ENCODE measurements at regions not wholly inside any gene's neighbourhood (a gene's known extent, or its start where the extent isn't known, plus 50 kb on each side); places are given as distances from the start of the nearest gene placed in this dataset.

GRCh38 chr3:117409256-117409655, 699.7 kb downstream of the TUSC7 start:
- TF ChIP-seq MAX (IDR thresholded peaks at IDR 0.05; ENCODE audit: low read depth, low read length) (no peak), CTCF (IDR thresholded peaks at IDR 0.05; ENCODE audit: low read depth, low read length) (no peak), POLR2A (IDR thresholded peaks at IDR 0.05; ENCODE audit: extremely low read depth, insufficient read length) (no peak), MYC (IDR thresholded peaks at IDR 0.05; ENCODE audit: low read depth, low read length) (no peak)
- no peak for DNase-seq (ENCODE audit: low read depth)

GRCh38 chr3:117409701-117410459, 700.3 kb downstream of the TUSC7 start:
- no peak overlapping the region for H3K4me3 ChIP-seq (ENCODE audit: low read depth, low read length)
- TF ChIP-seq MYC (IDR thresholded peaks at IDR 0.05; ENCODE audit: low read depth, low read length) (no peak), MAX (IDR thresholded peaks at IDR 0.05; ENCODE audit: low read depth, low read length) (no peak), POLR2A (IDR thresholded peaks at IDR 0.05; ENCODE audit: extremely low read depth, insufficient read length) (no peak), CTCF (IDR thresholded peaks at IDR 0.05; ENCODE audit: low read depth, low read length) (no peak)
- DNase-seq (ENCODE audit: low read depth): no peak

More at GRCh38 chr3:117409256-117409655, 699.7 kb downstream of the TUSC7 start:
- no peak overlapping the region for H3K4me3 ChIP-seq (ENCODE audit: low read depth, low read length)

GRCh38 chr3:117411971-117412370, 702.4 kb downstream of the TUSC7 start:
- H3K4me3 ChIP-seq (ENCODE audit: low read depth, low read length): no peak overlapping the region
- TF ChIP-seq CTCF (IDR thresholded peaks at IDR 0.05; ENCODE audit: low read depth, low read length) (no peak), POLR2A (IDR thresholded peaks at IDR 0.05; ENCODE audit: extremely low read depth, insufficient read length) (no peak), MYC (IDR thresholded peaks at IDR 0.05; ENCODE audit: low read depth, low read length) (no peak), MAX (IDR thresholded peaks at IDR 0.05; ENCODE audit: low read depth, low read length) (no peak)
- DNase-seq (ENCODE audit: low read depth): no peak

- TF ChIP-seq MYC (IDR thresholded peaks at IDR 0.05; ENCODE audit: low read depth, low read length) (no peak), MAX (IDR thresholded peaks at IDR 0.05; ENCODE audit: low read depth, low read length) (no peak), POLR2A (IDR thresholded peaks at IDR 0.05; ENCODE audit: extremely low read depth, insufficient read length) (no peak), CTCF (IDR thresholded peaks at IDR 0.05; ENCODE audit: low read depth, low read length) (no peak)
- DNase-seq (ENCODE audit: low read depth): no peak
- no peak overlapping the region for H3K4me3 ChIP-seq (ENCODE audit: low read depth, low read length)
Observed at GRCh38 chr3:117417411-117417810, 707.8 kb downstream of the TUSC7 start.

GRCh38 chr3:117427081-117427480, 717.5 kb downstream of the TUSC7 start:
- no peak for TF ChIP-seq MAX (IDR thresholded peaks at IDR 0.05; ENCODE audit: low read depth, low read length)
- TF ChIP-seq POLR2A (IDR thresholded peaks at IDR 0.05; ENCODE audit: extremely low read depth, insufficient read length): no peak
- H3K4me3 ChIP-seq (ENCODE audit: low read depth, low read length): no peak overlapping the region
- no peak for DNase-seq (ENCODE audit: low read depth)

- H3K4me3 ChIP-seq (ENCODE audit: low read depth, low read length): no peak overlapping the region
- TF ChIP-seq MAX (IDR thresholded peaks at IDR 0.05; ENCODE audit: low read depth, low read length): no peak
- TF ChIP-seq CTCF (IDR thresholded peaks at IDR 0.05; ENCODE audit: low read depth, low read length): no peak
- TF ChIP-seq MYC (IDR thresholded peaks at IDR 0.05; ENCODE audit: low read depth, low read length): no peak
- no peak for TF ChIP-seq POLR2A (IDR thresholded peaks at IDR 0.05; ENCODE audit: extremely low read depth, insufficient read length)
- DNase-seq (ENCODE audit: low read depth): no peak
Observed at GRCh38 chr3:117433427-117433826, 723.8 kb downstream of the TUSC7 start.
